K562 (cell line): ENCODE measurements at regions not wholly inside any gene's neighbourhood (a gene's known extent, or its start where the extent isn't known, plus 50 kb on each side); places are given as distances from the start of the nearest gene placed in this dataset.

Experiments used
- AFF1 ChIP-seq, 2 experiments: fragments of 450-650 bp; IDR thresholded peaks; 2 replicates each; pipeline ENCODE4 v1.6.1; 2018; ENCODE audit warnings: mild to moderate bottlenecking in 2 of 2, low read depth in 1 of 2; ENCODE audit not compliant: partially characterized antibody in 2 of 2
- BMI1 ChIP-seq: fragments of 150-350 bp; IDR thresholded peaks from 2 replicates; pipeline ENCODE4 v1.6.1; 2014; ENCODE audit warnings: low read length
- CHD7 ChIP-seq: fragments of 200-600 bp; sonication (generic); IDR thresholded peaks from one replicate; pipeline ENCODE4 v1.6.1; 2012; ENCODE audit warnings: mild to moderate bottlenecking, low read depth, low read length, inconsistent platforms
- ZBTB2 ChIP-seq: fragments of 450-650 bp; IDR thresholded peaks from 2 replicates; pipeline ENCODE4 v1.6.1; 2016; ENCODE audit warnings: antibody characterized with exemption

GRCh38 chr3:147298511-147298982, 107.8 kb downstream of the ZIC4 start (continued):
- TF ChIP-seq CHD7, result no peak
- TF ChIP-seq AFF1 (IDR thresholded peaks at IDR 0.05; ENCODE audit: low read depth in 1 of 2, partially characterized antibody in 2 of 2), result no peak
- TF ChIP-seq BMI1, result no peak
- TF ChIP-seq ZBTB2, result no peak
